ENCODE measurements at regions not wholly inside any gene's neighbourhood (a gene's known extent, or its start where the extent isn't known, plus 50 kb on each side); places are given as distances from the start of the nearest gene placed in this dataset.
"Not testable (repeated sequence)": the region's sequence is repeated elsewhere in the genome, so short reads cannot be mapped to it uniquely, and the experiment has no call there.

DNA sequence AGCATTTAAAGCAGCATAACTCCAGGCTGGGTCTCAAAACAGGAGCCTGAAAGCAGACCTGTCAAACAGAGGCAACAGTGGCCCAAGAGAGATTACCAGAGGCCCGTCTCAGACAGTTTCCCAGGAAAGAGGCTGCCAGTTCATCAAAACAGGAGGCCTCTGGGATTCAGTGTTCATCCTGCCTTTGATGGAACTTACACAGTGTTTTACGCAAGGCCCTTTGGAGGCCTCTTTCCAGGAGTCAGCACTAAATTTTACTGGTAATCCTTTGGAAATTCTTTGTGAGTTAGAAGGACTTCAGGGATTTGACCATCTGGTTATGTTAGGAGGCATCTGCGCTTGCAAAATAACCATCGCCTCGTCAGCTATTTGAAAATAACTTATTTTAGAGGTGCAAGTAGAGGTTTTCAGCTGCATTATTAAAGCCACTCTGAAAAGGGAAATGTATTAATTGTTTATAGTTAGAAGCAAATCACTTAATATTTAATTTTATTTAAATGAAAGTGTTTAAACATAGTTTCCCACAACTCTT lies 501.2 kb upstream of the COBL start:
- Mint-ChIP-seq H3K4me3 (no peak overlapping the region), H3K9me3 (peaks cover 24% of the 10 kb centered on the region), H3K36me3 (ENCODE audit: low read depth) (no peaks in the 10 kb centered on the region), H3K4me1 (ENCODE audit: low read depth) (no peaks in the 10 kb centered on the region), H3K27ac (no peak overlapping the region), H3K27me3 (no peaks in the 10 kb centered on the region)
- intact Hi-C loops (cut with micrococcal nuclease), result no loop called here

DNA sequence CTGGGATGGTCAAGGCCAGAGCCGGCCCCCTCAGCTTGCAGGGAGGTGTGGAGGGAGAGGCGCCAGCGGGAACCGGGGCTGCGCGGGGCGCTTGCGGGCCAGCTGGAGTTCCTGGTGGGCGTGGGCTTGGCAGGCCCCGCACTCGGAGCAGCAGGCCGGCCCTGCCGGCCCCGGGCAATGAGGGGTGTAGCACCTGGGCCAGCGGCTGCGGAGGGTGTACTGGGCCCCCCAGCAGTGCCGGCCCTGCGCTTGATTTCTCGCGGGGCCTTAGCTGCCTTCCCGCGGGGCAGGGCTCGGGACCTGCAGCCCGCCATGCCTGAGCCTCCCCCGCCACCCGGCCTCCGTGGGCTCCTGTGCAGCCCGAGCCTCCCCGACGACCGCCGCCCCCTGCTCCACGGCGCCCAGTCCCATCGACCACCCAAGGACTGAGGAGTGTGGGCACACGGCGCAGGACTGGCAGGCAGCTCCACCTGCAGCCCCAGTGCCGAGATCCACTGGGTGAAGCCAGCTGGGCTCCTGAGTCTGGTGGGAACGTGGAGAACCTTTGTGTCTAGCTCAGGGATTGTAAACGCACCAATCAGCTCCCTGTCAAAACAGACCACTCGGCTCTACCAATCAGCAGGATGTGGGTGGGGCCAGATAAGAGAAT lies 489.3 kb upstream of the COBL start:
- H3K27me3 Mint-ChIP-seq; H3K36me3 Mint-ChIP-seq (ENCODE audit: low read depth); H3K4me1 Mint-ChIP-seq (ENCODE audit: low read depth); H3K27ac Mint-ChIP-seq; H3K4me3 Mint-ChIP-seq; intact Hi-C loops (cut with micrococcal nuclease): not testable (repeated sequence)
- peaks cover 11% of the 10 kb centered on the region for H3K9me3 Mint-ChIP-seq

DNA sequence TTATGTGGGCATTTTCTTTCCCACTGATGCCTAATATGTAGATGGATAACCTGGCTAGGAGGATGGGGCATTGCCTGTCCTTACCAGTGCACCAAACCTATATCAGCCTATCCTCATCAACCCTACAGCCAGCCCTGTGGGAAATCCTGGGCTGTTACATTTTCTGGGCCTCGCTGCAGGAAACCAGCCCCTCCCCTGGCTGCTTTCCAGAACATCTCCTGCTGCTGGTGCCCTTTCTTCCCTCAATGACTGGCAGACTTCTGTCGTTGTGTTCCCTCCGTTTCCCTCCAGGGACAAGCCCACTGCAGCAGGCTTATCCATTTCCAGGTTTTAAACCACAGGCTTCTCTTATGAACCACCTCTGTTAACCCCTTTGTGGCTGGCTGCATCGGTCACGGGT lies 486.1 kb upstream of the COBL start:
- no peak overlapping the region for H3K4me3 Mint-ChIP-seq
- peaks cover 11% of the 10 kb centered on the region for H3K9me3 Mint-ChIP-seq
- H3K27ac Mint-ChIP-seq, result no peak overlapping the region
- no peaks in the 10 kb centered on the region for H3K27me3 Mint-ChIP-seq
- intact Hi-C loops (cut with micrococcal nuclease), result no loop called here
- H3K36me3 Mint-ChIP-seq (ENCODE audit: low read depth), result no peaks in the 10 kb centered on the region
- H3K4me1 Mint-ChIP-seq (ENCODE audit: low read depth), result no peaks in the 10 kb centered on the region

DNA sequence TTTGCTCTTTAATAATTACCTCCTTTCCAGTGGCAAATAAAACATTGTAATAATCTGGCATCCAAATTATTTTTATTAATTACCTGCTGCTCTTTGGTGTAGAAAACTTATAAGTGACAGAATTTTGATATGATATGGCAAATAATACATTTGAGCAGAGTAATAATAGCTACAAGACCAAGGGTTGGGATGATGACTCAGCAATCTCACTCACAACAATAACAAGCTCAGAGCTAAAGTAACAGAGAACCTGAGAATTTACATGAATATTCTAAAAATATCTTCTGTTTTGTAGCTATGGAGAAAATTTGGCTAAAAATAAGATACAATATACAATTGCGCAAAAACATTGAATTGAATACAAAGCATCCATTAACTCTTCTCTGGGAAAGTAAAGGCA lies 480.8 kb upstream of the COBL start:
- Mint-ChIP-seq H3K27ac (no peak overlapping the region), H3K4me1 (ENCODE audit: low read depth) (no peaks in the 10 kb centered on the region), H3K27me3 (no peaks in the 10 kb centered on the region), H3K9me3 (no peaks in the 10 kb centered on the region), H3K36me3 (ENCODE audit: low read depth) (no peaks in the 10 kb centered on the region), H3K4me3 (no peak overlapping the region)
- intact Hi-C loops (cut with micrococcal nuclease), result no loop called here

DNA sequence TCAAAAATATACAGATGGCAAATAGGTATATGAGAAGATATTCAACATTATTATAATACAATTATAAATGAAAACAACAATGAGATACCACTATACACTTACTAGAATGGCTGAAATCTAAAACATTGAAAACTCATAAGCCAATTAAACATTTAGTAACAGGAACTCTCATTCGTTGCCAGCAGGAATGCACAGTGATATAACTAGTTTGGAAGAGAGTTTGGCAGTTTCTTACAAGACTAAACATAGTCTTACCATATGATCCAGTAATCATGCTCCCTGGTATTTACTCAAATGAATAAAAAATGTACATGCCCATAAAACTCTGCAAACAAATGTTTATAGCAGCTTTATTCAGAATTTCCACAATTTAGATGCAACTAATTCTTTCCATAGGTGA lies 476.2 kb upstream of the COBL start:
- no peaks in the 10 kb centered on the region for H3K36me3 Mint-ChIP-seq (ENCODE audit: low read depth)

DNA sequence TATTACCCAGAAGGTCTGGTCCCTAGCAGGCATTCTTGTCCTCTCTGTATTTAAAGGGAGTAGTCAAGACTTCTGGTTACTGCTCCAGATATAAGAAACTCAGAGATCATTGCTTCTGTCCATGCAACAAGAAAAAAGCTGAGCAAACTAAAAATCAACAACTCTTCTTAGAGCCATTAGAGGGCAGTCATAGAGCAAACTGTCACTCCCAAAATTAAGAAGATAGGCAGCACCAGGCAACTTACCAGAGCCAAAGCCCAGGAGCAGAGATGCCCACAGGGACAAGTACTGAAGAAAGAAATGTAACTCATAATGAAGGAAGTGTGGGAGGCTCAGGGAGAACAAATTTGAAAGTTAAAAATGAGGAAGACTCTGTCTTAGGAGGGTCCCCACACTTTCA lies 472.9 kb upstream of the COBL start:
- H3K4me1 Mint-ChIP-seq (ENCODE audit: low read depth), result no peaks in the 10 kb centered on the region
- H3K36me3 Mint-ChIP-seq (ENCODE audit: low read depth), result no peaks in the 10 kb centered on the region
- no peaks in the 10 kb centered on the region for H3K27me3 Mint-ChIP-seq
- no peak overlapping the region for H3K27ac Mint-ChIP-seq
- H3K9me3 Mint-ChIP-seq, result no peaks in the 10 kb centered on the region
- H3K4me3 Mint-ChIP-seq, result no peak overlapping the region
- intact Hi-C loops (cut with micrococcal nuclease), result no loop called here

More for the DNA sequence above, 476.2 kb upstream of the COBL start:
- intact Hi-C loops (cut with micrococcal nuclease), result no loop called here
- Mint-ChIP-seq H3K4me1 (ENCODE audit: low read depth) (no peaks in the 10 kb centered on the region), H3K27ac (no peak overlapping the region), H3K9me3 (no peaks in the 10 kb centered on the region), H3K4me3 (no peak overlapping the region), H3K27me3 (no peaks in the 10 kb centered on the region)

DNA sequence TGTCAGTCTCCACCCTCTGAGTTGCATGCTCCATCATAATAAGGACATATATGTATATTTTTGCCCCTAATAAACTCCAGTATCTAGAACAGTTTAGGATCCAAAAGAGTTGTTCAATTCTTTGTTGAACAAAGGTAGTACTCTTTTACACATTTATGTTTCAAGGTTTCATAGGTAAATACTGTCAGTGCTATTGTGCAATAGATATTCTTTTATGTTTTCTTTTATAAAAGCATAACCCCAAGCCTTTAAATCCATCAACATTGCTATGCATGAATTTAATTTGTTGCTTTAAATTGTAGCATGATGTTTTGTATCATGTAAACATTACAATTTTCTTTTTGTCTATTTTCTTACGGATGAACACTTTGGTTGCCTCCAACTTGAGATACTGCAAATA lies 469.7 kb upstream of the COBL start:
- no peaks in the 10 kb centered on the region for H3K36me3 Mint-ChIP-seq (ENCODE audit: low read depth)
- no peaks in the 10 kb centered on the region for H3K4me1 Mint-ChIP-seq (ENCODE audit: low read depth)
- H3K27me3 Mint-ChIP-seq, result no peaks in the 10 kb centered on the region
- intact Hi-C loops (cut with micrococcal nuclease), result no loop called here
- no peak overlapping the region for H3K27ac Mint-ChIP-seq
- no peak overlapping the region for H3K4me3 Mint-ChIP-seq
- peaks cover under 1% of the 10 kb centered on the region for H3K9me3 Mint-ChIP-seq

DNA sequence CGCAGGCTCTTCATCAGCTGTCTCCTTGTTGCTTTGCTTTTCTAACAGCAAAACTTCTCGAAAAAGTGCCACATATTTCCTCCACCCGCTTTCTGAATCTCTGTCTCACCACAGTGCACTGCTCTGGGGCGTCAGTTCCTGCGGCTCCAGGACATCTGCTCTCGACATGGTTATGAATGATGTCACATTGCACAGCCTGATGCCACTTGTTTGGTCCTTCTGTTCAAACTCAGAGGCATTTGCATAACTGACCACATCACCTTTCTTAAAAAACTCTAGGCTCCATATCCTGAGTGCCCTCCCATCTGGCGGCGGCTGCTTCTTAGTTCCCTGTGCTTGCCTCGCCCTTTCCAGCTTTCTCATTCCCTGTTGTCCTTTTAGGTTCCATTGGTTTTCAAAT lies 469.3 kb upstream of the COBL start:
- Mint-ChIP-seq H3K4me3 (no peak overlapping the region), H3K9me3 (peaks cover 5% of the 10 kb centered on the region), H3K36me3 (ENCODE audit: low read depth) (no peaks in the 10 kb centered on the region), H3K4me1 (ENCODE audit: low read depth) (no peaks in the 10 kb centered on the region), H3K27me3 (no peaks in the 10 kb centered on the region), H3K27ac (no peak overlapping the region)
- intact Hi-C loops (cut with micrococcal nuclease), result no loop called here

DNA sequence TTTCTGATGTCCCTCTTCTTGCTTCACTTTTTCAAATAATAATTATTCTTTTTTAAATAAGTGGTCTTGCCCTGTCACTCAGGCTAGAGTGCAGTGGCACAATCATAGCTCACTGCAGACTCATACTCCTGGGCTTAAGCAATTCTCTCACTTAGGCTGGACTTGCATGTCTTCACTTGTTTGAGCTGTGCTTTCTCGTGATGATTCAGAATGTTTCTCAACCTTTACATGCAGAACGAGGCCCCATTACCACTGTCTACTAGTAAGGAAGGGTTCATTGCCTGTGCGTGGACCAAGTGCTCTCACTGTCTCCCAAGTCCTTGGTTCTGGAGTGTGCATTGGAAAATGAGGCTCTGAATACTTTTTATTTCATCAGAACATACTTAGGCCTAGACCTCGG lies 468.6 kb upstream of the COBL start:
- Mint-ChIP-seq H3K9me3 (peaks cover 11% of the 10 kb centered on the region), H3K27me3 (no peaks in the 10 kb centered on the region), H3K4me1 (ENCODE audit: low read depth) (no peaks in the 10 kb centered on the region), H3K36me3 (ENCODE audit: low read depth) (no peaks in the 10 kb centered on the region), H3K27ac (no peak overlapping the region), H3K4me3 (no peak overlapping the region)
- intact Hi-C loops (cut with micrococcal nuclease), result no loop called here

DNA sequence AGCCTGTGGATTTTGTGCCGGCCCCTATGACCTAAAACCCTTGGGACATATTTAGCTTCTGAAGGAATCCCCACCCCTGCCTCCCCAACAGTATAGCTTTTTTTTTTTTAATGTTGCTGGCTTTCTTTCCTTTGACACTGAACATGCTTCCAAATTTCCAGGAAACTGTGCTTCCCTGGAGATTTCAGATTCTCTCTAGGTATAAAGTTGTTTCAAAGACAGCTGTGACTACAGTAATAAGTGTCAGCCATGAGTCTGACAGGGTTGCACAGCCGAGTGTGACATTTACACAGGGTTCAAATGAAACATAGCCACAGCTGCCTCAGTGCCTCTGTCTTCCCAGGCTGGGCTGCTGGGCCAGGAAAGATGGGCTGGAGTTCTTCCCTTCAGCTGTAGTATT lies 466.6 kb upstream of the COBL start:
- intact Hi-C loops (cut with micrococcal nuclease), result no loop called here
- no peaks in the 10 kb centered on the region for H3K36me3 Mint-ChIP-seq (ENCODE audit: low read depth)
- no peaks in the 10 kb centered on the region for H3K27me3 Mint-ChIP-seq
- H3K4me3 Mint-ChIP-seq, result no peak overlapping the region
- no peaks in the 10 kb centered on the region for H3K4me1 Mint-ChIP-seq (ENCODE audit: low read depth)
- peaks cover 11% of the 10 kb centered on the region for H3K9me3 Mint-ChIP-seq
- no peak overlapping the region for H3K27ac Mint-ChIP-seq

DNA sequence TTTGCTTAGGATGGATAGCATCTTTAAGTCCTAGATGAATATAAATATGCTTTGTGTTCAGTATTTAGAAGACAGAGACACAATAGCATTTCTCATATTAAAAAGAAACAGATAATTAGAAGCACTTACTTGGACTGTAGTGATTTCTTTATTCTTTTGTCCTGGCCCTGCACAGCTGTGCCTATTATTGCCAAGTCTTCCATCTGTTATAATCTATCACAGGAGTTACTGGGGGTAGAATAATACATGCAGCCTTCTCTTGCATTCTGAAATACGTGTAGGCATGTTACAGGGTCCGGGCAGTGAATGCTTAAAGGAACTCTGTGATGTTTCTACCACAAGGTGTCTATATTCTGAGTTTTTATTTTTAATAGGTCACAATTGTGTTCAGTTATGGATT lies 461.5 kb upstream of the COBL start:
- intact Hi-C loops (cut with micrococcal nuclease), result no loop called here
- Mint-ChIP-seq H3K4me3 (no peak overlapping the region), H3K9me3 (peaks cover 11% of the 10 kb centered on the region), H3K27ac (no peak overlapping the region), H3K36me3 (ENCODE audit: low read depth) (no peaks in the 10 kb centered on the region), H3K27me3 (no peaks in the 10 kb centered on the region), H3K4me1 (ENCODE audit: low read depth) (no peaks in the 10 kb centered on the region)

DNA sequence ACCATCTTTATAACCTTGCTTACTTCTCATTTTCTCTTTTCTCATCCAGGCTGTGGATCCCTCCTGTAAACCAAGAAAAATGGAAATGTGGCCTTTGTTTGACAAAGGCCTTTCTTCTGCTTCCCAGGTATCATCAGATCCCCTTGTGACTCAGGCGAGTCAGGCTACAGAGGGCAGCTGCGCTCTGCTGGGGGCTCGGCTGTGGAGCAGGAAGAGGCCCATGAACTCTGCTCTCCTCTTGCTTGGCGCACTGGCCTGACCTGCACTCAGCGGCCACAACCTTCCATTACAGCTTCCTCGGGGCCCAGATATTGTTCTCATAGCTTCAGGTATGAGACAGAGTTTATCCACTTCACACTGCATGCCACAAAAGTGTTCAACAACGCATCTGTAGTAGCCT lies 457.6 kb upstream of the COBL start:
- H3K36me3 Mint-ChIP-seq (ENCODE audit: low read depth), result no peaks in the 10 kb centered on the region
- no peaks in the 10 kb centered on the region for H3K27me3 Mint-ChIP-seq
- H3K4me3 Mint-ChIP-seq, result no peak overlapping the region
- H3K9me3 Mint-ChIP-seq, result no peaks in the 10 kb centered on the region
- intact Hi-C loops (cut with micrococcal nuclease), result no loop called here
- H3K4me1 Mint-ChIP-seq (ENCODE audit: low read depth), result no peaks in the 10 kb centered on the region
- no peak overlapping the region for H3K27ac Mint-ChIP-seq

DNA sequence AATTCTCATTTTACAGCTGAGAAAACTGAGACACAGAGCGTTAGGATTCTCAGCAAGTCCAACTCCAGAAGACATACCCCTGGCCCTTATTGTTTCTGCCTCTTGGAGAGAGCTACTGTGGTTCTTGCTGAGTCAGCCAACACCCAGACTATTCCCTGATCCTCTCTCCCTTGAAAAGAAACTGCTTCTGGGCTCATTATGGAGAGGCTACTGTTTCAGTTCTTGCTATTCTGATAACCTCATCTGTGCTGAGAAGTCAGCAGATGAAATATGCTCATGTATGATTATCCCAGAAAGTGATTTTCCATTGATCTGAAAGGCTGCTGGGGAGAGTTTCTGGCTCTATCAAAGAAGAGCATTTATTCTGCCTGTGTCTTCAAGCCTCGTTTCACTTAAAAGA lies 455.6 kb upstream of the COBL start:
- no peaks in the 10 kb centered on the region for H3K27me3 Mint-ChIP-seq
- intact Hi-C loops (cut with micrococcal nuclease), result no loop called here
- no peaks in the 10 kb centered on the region for H3K36me3 Mint-ChIP-seq (ENCODE audit: low read depth)
- no peak overlapping the region for H3K4me3 Mint-ChIP-seq
- no peaks in the 10 kb centered on the region for H3K9me3 Mint-ChIP-seq
- no peak overlapping the region for H3K27ac Mint-ChIP-seq
- H3K4me1 Mint-ChIP-seq (ENCODE audit: low read depth), result no peaks in the 10 kb centered on the region

DNA sequence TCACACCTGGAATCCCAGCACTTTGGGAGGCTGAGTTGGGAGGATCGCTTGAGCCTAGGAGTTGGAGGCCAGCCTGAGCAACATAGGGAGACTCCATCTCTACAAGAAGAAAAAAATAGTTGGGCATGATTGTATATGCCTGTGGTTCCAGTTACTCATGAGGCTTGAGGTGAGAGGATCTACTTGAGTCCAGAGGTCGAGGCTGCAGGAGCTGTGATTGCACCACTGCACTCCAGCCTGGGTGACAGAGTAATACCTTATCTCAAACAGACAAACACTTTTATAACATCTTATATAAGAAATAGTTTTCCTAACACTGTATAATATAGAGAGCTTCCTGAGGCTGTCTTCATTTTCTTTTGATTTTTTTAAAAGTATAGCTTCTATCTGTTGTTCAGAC lies 448.4 kb upstream of the COBL start:
- Mint-ChIP-seq H3K4me1 (ENCODE audit: low read depth) (no peaks in the 10 kb centered on the region), H3K27ac (no peak overlapping the region), H3K9me3 (peaks cover 18% of the 10 kb centered on the region), H3K27me3 (no peaks in the 10 kb centered on the region), H3K4me3 (no peak overlapping the region), H3K36me3 (ENCODE audit: low read depth) (no peaks in the 10 kb centered on the region)
- intact Hi-C loops (cut with micrococcal nuclease), result no loop called here

DNA sequence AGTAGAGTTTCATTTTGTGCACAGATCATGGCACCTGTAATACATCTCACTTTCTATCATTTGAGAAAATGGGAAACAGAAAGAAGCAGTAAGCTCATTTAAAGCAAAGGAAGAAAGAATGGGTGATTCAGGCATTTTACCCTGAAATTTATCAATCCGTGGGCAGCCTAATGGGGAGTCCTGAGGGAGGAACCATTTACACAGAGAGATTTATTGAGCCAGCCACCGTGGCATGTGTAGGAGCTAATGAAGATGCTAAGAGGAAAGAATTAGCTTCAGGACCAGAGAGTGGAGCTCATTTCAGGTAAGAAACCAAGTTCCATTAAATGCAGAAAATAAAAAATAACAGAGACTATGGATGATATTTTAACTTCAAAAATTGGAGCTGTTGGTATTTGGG lies 443.4 kb upstream of the COBL start:
- peaks cover 18% of the 10 kb centered on the region for H3K9me3 Mint-ChIP-seq
- no peaks in the 10 kb centered on the region for H3K27me3 Mint-ChIP-seq
- no peak overlapping the region for H3K27ac Mint-ChIP-seq
- intact Hi-C loops (cut with micrococcal nuclease), result no loop called here
- no peaks in the 10 kb centered on the region for H3K36me3 Mint-ChIP-seq (ENCODE audit: low read depth)
- H3K4me3 Mint-ChIP-seq, result no peak overlapping the region
- no peaks in the 10 kb centered on the region for H3K4me1 Mint-ChIP-seq (ENCODE audit: low read depth)

Data from dendritic cell treated with granulocyte-macrophage colony-stimulating factor and Interleukin-4, amounts not matched to agents 40 ng/mL and 50 ng/mL, for 4 days (primary cell).